Jurkat, Clone E6-1 (cell line): ENCODE measurements at regions not wholly inside any gene's neighbourhood (a gene's known extent, or its start where the extent isn't known, plus 50 kb on each side); places are given as distances from the start of the nearest gene placed in this dataset.
"Not testable (repeated sequence)": the region's sequence is repeated elsewhere in the genome, so short reads cannot be mapped to it uniquely, and the experiment has no call there.

Experiments
- DNase-seq: peaks from one replicate; pipeline ENCODE4 v3.0.0-alpha.2; 2011; ENCODE audit warnings: low read depth, low spot score
- H3K4me3 ChIP-seq: 2 replicates; pipeline ENCODE4 v1.5.1; 2011; ENCODE audit warnings: mild to moderate bottlenecking, low read length, control low read depth, moderate library complexity

DNA sequence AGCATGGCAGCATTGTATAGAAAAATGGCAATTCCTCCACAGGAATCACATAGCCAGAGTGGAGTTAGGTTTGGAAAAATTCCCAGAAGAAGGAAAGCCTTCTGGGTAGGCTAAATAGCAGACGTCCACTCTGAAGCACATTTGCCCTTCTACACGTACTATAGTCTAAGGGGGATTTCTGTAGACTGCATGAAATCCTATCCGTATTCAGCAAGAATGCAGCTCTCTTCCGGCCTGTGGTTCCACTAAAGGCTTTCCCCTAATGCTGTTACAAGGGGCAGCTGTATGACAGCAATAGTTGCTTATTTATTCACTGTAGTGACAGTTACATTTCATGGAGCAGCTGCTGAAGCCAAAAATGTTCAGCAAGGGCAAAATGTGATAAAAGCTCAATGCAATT, 263.6 kb downstream of the RWDD3 start:
- no peak for DNase-seq
- H3K4me3 ChIP-seq = no peak overlapping the region

DNA sequence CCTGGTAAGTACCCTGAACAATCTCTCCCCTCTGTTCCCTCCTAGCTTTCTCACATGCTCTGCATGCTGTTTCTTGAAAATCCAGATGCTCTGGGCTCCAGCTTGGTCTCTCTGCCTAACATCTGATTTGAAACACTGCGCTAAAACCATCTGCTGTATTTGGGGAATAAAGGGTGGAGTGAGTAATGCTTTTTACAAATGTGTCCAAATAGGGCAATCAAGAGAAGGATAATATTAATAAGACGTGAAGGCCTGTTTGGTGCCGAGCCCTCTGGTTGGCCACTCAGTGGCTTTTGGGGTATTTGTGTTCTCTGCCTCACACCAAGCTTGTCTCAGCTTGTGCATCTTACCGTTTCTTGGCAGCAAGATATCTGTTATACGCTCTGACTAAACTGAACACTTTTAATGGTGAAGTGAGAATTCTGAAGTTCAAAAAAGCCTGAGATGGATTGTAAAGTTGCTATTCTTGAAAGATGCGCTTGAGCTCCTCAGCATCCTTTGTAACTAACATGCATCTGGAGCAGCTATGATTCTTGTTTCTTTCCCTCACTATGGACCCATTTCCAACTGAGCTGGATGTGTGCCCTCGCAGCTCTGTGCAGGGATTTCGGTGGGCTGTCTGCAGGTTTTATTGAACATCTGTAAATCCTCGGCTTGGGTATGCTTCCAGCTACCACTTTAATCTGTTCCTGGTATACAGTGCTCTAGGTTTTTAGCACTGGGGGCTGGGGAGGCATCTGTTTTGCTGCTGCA, 269.4 kb downstream of the RWDD3 start:
- DNase-seq = no peak

GRCh38 chr1:95504321-95504720, 270.3 kb downstream of the RWDD3 start:
- DNase-seq = no peak

More for the DNA sequence above, 269.4 kb downstream of the RWDD3 start:
- no peak overlapping the region for H3K4me3 ChIP-seq

GRCh38 chr1:95506736-95507414, 272.9 kb downstream of the RWDD3 start:
- DNase-seq = no peak
- H3K4me3 ChIP-seq = no peak overlapping the region

More at GRCh38 chr1:95504321-95504720, 270.3 kb downstream of the RWDD3 start:
- H3K4me3 ChIP-seq = no peak overlapping the region

- no peak overlapping the region for H3K4me3 ChIP-seq
- no peak for DNase-seq
Measured at GRCh38 chr1:95509989-95510388, 276.0 kb downstream of the RWDD3 start.

GRCh38 chr1:95512925-95513324, 278.9 kb downstream of the RWDD3 start:
- no peak overlapping the region for H3K4me3 ChIP-seq
- DNase-seq = no peak

DNA sequence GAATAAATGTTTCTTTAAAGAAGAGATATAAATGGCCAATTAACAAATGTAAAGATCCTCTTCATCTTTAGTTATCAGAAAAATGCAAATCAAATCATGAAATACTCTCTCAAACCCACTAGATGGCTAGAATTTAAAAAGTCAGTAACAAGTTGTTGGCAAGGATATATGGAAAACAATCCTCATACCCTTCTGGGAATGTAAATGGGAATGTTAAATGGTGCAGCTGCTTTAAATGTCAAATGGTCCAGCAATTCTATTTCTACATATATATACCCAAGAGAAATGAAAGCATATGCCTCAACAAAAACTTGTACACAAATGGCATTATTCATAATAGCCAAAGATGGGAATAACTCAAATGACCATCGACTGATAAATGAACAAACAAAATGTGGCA, 283.5 kb downstream of the RWDD3 start:
- DNase-seq = no peak
- no peak overlapping the region for H3K4me3 ChIP-seq

GRCh38 chr1:95518310-95518709, 284.3 kb downstream of the RWDD3 start:
- no peak for DNase-seq
- H3K4me3 ChIP-seq = no peak overlapping the region

DNA sequence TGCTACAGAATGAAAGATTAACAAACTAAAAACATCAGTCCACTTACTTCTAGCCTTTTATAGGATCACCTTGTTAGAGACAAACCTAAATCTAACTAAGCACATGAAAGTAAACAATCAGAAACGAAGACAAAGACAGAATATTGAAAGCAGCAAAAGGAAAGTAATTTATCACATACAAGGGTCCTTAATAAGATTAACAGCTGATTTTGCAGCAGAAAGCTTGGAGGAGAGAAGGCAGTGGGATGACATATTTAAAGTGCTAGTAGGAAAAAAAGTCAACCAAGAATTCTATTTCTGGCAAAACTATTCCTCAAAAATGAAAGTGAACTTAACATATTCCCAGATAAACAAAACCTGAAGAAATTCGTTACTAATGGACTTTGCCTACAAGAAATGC, 286.4 kb downstream of the RWDD3 start:
- no peak for DNase-seq

GRCh38 chr1:95532335-95532734, 298.3 kb downstream of the RWDD3 start:
- no peak overlapping the region for H3K4me3 ChIP-seq
- no peak for DNase-seq

More for the DNA sequence above, 286.4 kb downstream of the RWDD3 start:
- no peak overlapping the region for H3K4me3 ChIP-seq

- no peak overlapping the region for H3K4me3 ChIP-seq
- no peak for DNase-seq
Measured at GRCh38 chr1:95534985-95535384, 301.0 kb downstream of the RWDD3 start.

DNA sequence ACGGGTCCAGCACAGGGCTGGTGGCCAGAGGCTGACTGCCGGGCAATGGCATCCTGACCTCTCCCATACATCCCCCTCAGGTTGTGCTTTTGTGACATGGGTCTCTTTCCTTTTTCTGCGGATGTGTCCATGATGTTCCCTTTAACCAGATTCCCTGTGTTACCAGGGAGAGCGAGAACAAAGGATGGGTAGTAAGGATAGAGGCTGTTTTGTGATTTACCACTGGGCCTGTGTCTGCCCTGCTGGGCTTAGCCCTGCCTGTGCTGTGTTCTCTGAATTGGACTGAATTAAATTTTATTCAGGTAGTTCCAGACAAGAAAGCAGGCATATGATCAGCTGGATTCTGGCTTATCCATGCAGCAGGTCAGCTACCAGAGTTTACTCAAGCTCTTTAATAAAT, 301.6 kb downstream of the RWDD3 start:
- H3K4me3 ChIP-seq = no peak overlapping the region

GRCh38 chr1:95536501-95536900, 302.5 kb downstream of the RWDD3 start:
- H3K4me3 ChIP-seq = no peak overlapping the region
- DNase-seq = no peak

More for the DNA sequence above, 301.6 kb downstream of the RWDD3 start:
- DNase-seq = no peak

DNA sequence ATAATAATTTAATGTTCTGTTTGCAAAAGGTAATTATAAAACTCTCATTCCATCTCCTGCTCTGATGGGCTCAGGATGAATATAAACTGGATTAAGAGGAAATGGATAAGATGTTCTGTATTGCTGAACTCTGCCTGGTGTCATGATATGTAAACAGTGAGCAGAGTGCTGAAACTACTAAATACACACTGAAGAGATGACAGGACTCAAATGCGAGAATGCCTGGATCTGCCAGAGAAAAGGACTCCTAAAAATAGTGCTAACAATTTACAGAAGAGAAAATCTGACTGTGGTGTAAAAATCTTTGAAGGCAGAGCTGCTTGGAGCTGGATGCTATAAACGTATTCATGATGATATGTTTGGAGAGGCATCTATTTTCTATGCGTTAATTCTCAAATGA, 303.2 kb downstream of the RWDD3 start:
- H3K4me3 ChIP-seq = no peak overlapping the region
- DNase-seq = no peak

DNA sequence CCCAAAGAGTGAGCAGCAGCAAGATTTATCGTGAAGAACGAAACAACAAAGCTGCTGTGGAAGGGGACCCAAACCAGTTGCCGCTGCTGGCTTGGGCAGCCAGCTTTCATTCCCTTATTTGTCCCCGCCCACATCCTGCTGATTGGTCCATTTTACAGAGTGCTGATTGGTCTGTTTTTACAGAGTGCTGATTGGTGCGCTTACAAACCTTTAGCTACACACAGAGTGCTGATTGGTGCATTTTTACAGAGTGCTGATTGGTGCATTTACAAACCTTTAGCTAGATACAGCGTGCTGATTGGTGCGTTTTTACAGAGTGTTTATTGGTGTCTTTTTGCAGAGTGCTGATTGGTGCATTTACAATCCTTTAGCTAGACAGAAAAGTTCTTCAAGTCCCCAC, 304.2 kb downstream of the RWDD3 start:
- DNase-seq, H3K4me3 ChIP-seq: not testable (repeated sequence)

- DNase-seq = no peak
- no peak overlapping the region for H3K4me3 ChIP-seq
Measured at GRCh38 chr1:95542936-95543335, 308.9 kb downstream of the RWDD3 start.

DNA sequence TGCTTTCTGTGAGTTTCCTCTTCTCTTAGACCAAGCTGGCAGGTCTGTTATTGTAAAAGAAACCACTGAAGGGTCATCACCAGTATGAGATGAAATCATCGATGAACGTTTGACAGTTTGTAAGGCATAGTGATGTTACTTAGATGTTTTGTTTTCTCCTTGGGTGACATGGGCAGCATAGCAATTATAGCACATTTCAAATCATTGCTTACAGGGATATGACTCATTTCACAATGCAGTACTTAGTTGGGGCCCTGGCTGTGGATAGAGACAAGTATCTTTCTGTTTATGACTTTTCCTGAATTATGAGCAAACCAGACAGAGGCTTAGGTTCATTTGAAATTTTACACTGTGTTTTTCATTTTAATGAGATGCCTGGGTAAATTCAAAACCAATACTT, 313.0 kb downstream of the RWDD3 start:
- H3K4me3 ChIP-seq = no peak overlapping the region
- DNase-seq = no peak

- DNase-seq = no peak
- H3K4me3 ChIP-seq = no peak overlapping the region
Measured at GRCh38 chr1:95548211-95548610, 314.2 kb downstream of the RWDD3 start.

DNA sequence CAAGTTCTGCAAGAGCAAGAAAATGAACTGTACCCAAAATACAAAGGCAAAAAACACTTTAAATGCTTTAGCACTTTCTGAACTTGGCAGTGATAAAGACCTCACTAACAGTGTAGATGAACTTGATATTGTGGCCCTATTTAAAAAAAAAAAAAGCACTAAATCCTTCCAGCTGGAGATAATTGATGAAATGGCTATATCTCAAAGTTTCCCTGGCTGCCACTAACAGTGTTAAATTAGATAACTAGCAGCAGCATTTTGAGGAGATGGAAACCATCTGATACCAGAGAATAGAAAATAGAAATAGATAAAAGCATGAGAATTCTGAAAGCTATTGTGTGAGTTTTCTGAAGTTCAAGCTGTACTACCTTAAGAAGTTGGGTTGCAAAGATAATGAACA, 317.2 kb downstream of the RWDD3 start:
- DNase-seq = no peak
- H3K4me3 ChIP-seq = no peak overlapping the region

- no peak for DNase-seq
- H3K4me3 ChIP-seq = no peak overlapping the region
Measured at GRCh38 chr1:95553595-95553994, 319.6 kb downstream of the RWDD3 start.

DNA sequence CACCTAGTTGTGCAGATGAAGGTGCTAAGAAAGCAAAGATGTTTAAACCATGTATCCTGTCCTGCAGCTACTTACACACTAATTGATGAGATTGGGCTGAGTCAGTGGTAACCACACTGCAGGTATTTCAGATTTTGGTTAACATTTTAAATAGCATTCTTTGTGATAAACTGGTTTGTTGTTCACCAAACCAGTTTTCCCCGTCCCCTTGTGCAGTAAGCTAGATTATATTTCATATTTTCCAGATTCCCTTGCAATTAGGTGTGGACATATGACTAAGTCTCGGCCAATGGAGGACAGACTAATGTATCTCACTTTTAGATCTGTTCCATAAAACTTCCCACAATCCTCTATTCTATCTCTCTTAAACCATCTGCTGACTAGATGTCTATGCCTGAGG, 320.4 kb downstream of the RWDD3 start:
- no peak overlapping the region for H3K4me3 ChIP-seq
- DNase-seq = no peak
